ENCODE measurements at regions not wholly inside any gene's neighbourhood (a gene's known extent, or its start where the extent isn't known, plus 50 kb on each side); places are given as distances from the start of the nearest gene placed in this dataset.

- TF ChIP-seq POLR2A (IDR thresholded peaks at IDR 0.05) (no peak), CTCF (IDR thresholded peaks at IDR 0.05) (no peak), POLR2AphosphoS5 (IDR thresholded peaks at IDR 0.05) (no peak), EP300 (IDR thresholded peaks at IDR 0.05) (no peak)
Measured at GRCh38 chr15:36438499-36438898, 140.9 kb upstream of the CDIN1 start.

Measured in gastroesophageal sphincter (tissue), 3 donors.